ENCODE measurements at regions not wholly inside any gene's neighbourhood (a gene's known extent, or its start where the extent isn't known, plus 50 kb on each side); places are given as distances from the start of the nearest gene placed in this dataset.
"Not testable (repeated sequence)": the region's sequence is repeated elsewhere in the genome, so short reads cannot be mapped to it uniquely, and the experiment has no call there.

GRCh38 chr15:44860168-44860567 lies 96.3 kb upstream of the TERB2 start:
- not testable (repeated sequence) for TF ChIP-seq CTCF, POLR2A, EP300 (IDR thresholded peaks at IDR 0.05)
